ENCODE measurements at regions not wholly inside any gene's neighbourhood (a gene's known extent, or its start where the extent isn't known, plus 50 kb on each side); places are given as distances from the start of the nearest gene placed in this dataset.
"Not testable (repeated sequence)": the region's sequence is repeated elsewhere in the genome, so short reads cannot be mapped to it uniquely, and the experiment has no call there.

DNA sequence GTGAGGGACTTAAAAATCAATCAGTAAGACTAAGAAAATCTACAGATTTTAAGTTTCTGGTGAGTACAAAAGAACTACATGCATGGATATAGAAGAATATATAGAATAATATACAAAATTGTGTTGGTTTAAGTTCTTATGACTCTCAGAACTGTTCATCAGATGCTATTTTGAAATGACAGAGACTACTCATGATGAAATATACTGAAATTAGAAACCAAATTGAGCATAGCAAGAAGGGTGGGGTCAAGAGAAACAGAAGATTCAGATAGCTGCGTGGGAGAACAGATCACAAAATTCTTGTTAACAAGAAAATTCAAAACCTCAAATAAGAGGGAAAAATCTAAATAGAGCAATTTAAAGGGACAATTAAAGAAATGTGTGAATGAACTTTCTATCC, 2125.3 kb upstream of the RAG2 start:
- Histone ChIP-seq H3K4me1 (ENCODE audit: control insufficient read depth, insufficient read depth, low read length) (no peaks in the 10 kb centered on the region), H3K27ac (ENCODE audit: low read depth, low read length) (no peak overlapping the region), H3K27me3 (ENCODE audit: control insufficient read depth, insufficient read depth, low read length) (no peaks in the 10 kb centered on the region), H3K4me3 (ENCODE audit: low read length) (no peak overlapping the region), H3K9ac (ENCODE audit: low read length) (no peak overlapping the region), H3K36me3 (ENCODE audit: control insufficient read depth, insufficient read depth, low read length) (no peaks in the 10 kb centered on the region)

DNA sequence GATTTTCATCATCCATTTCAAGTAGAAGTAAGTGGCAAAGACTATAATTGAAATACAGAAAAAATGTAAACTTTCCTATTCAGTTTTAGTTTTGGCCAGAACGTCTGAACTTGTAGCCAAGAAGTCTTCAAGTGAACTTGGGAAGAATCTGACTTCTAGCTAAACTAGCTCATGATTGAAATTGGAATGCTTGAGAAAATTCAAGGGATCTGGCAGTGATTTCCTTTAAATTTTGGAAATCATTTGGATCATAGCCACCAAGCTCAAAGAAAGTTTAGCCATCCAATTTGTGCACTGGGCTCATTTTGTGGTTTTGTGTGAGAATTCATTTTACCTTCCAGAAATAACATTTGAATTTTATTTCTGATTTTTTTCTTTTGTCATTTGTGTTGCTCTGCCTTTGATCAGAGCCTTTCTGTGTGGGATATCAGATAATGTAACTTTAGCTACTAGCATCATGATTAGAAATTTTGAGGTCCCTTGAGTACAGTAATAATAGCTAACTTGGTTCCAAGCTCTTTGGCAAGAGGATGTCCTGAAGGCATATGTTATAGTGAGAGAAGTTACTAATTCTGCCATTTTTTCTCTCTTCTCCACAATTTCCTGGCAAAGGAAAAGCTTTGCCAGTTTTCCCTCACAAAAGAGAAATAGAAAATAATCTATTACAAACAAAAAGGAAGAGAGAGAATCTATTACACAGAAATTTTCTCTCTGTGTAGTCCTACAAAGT, 2123.7 kb upstream of the RAG2 start:
- Histone ChIP-seq H3K4me3 (ENCODE audit: low read length) (no peak overlapping the region), H3K27ac (ENCODE audit: low read depth, low read length) (no peak overlapping the region)

DNA sequence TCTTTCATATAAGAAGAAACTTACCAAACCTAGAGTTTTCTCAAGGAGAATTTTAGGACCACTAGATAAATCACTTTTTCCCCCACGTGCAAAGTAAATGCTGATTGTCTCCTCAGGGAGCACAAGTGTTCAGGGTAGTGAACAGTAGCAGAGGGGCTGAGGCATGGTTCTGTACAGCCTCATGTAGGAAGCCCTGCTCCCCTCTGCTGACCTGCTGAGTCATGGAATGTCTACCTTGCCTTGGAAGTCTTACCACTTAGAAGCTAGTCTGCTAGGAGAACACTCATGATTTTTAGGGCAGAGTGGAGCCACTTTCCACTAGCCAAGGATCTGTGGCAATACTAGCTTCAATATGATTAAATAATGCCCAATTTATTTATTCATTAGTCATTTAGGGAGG, 2120.6 kb upstream of the RAG2 start:
- H3K27me3 ChIP-seq (ENCODE audit: control insufficient read depth, insufficient read depth, low read length) = no peaks in the 10 kb centered on the region
- no peak overlapping the region for H3K9ac ChIP-seq (ENCODE audit: low read length)
- no peaks in the 10 kb centered on the region for H3K4me1 ChIP-seq (ENCODE audit: control insufficient read depth, insufficient read depth, low read length)
- no peak overlapping the region for H3K4me3 ChIP-seq (ENCODE audit: low read length)
- no peaks in the 10 kb centered on the region for H3K36me3 ChIP-seq (ENCODE audit: control insufficient read depth, insufficient read depth, low read length)
- H3K27ac ChIP-seq (ENCODE audit: low read depth, low read length) = no peak overlapping the region

More for the DNA sequence above, 2123.7 kb upstream of the RAG2 start:
- no peaks in the 10 kb centered on the region for H3K36me3 ChIP-seq (ENCODE audit: control insufficient read depth, insufficient read depth, low read length)
- no peak overlapping the region for H3K9ac ChIP-seq (ENCODE audit: low read length)
- no peaks in the 10 kb centered on the region for H3K4me1 ChIP-seq (ENCODE audit: control insufficient read depth, insufficient read depth, low read length)
- no peaks in the 10 kb centered on the region for H3K27me3 ChIP-seq (ENCODE audit: control insufficient read depth, insufficient read depth, low read length)

DNA sequence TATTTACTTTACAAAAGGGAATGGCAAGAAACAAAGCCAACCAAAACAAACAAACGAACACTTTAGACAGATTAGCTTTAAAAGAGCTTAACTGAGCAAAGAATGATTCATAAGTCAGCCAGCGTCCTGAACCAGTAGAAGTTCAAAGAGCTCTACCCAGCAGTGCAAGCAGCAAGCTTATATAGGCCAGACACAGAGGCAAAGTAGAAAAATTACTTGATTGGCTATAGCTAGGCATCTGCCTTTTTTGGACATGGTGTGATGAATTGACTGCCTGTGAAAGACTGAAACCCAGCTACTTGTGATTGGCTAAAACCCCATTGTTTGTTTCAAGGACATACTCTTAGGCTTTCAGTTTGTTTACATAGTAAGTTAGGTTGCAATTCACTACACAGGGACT, 2120.0 kb upstream of the RAG2 start:
- H3K9ac ChIP-seq (ENCODE audit: low read length) = no peak overlapping the region
- H3K4me3 ChIP-seq (ENCODE audit: low read length) = no peak overlapping the region
- no peaks in the 10 kb centered on the region for H3K36me3 ChIP-seq (ENCODE audit: control insufficient read depth, insufficient read depth, low read length)
- no peaks in the 10 kb centered on the region for H3K27me3 ChIP-seq (ENCODE audit: control insufficient read depth, insufficient read depth, low read length)
- H3K27ac ChIP-seq (ENCODE audit: low read depth, low read length) = no peak overlapping the region
- H3K4me1 ChIP-seq (ENCODE audit: control insufficient read depth, insufficient read depth, low read length) = no peaks in the 10 kb centered on the region

DNA sequence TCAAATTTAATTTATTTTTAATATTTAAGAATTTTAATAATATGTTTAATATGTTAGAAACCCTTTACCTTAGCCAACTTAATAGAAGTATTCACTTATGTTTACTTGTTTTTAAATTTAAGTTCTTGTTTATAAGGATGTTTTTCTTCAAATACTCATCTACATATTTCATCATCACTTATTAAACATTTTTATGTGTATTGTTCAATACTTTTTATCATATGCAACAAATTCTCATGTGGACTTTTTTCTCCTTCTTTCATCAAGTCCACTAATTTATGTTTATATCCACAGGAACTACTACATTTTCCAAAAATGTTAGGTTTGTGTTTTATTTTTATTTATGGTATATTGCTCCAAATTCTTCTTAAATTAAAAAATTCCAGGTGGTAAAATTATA, 2113.1 kb upstream of the RAG2 start:
- H3K4me1 ChIP-seq (ENCODE audit: control insufficient read depth, insufficient read depth, low read length) = no peaks in the 10 kb centered on the region
- H3K27me3 ChIP-seq (ENCODE audit: control insufficient read depth, insufficient read depth, low read length) = no peaks in the 10 kb centered on the region
- no peak overlapping the region for H3K9ac ChIP-seq (ENCODE audit: low read length)
- no peaks in the 10 kb centered on the region for H3K36me3 ChIP-seq (ENCODE audit: control insufficient read depth, insufficient read depth, low read length)
- H3K27ac ChIP-seq (ENCODE audit: low read depth, low read length) = no peak overlapping the region
- no peak overlapping the region for H3K4me3 ChIP-seq (ENCODE audit: low read length)

DNA sequence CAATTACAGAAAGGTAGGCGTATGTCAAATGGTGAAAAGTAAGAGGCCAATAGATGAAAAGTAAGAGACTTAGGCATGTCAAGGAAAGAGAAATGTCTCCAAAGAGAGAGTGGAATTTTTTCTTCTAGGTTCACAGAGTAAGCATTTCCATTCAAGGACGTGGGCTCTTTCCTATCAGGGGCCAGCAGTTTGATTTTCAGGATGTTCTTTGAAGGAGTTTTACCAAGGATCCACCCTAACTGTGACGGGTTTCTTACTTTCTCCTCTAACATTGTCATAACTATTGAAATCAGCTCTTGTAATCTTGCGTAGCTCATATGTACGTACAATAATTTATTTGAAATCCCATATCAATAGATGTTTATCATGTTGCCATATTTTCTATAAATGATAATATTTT, 2112.2 kb upstream of the RAG2 start:
- H3K27me3 ChIP-seq (ENCODE audit: control insufficient read depth, insufficient read depth, low read length) = no peaks in the 10 kb centered on the region
- H3K36me3 ChIP-seq (ENCODE audit: control insufficient read depth, insufficient read depth, low read length) = no peaks in the 10 kb centered on the region
- H3K4me1 ChIP-seq (ENCODE audit: control insufficient read depth, insufficient read depth, low read length) = no peaks in the 10 kb centered on the region
- H3K27ac ChIP-seq (ENCODE audit: low read depth, low read length) = no peak overlapping the region
- no peak overlapping the region for H3K4me3 ChIP-seq (ENCODE audit: low read length)
- no peak overlapping the region for H3K9ac ChIP-seq (ENCODE audit: low read length)

DNA sequence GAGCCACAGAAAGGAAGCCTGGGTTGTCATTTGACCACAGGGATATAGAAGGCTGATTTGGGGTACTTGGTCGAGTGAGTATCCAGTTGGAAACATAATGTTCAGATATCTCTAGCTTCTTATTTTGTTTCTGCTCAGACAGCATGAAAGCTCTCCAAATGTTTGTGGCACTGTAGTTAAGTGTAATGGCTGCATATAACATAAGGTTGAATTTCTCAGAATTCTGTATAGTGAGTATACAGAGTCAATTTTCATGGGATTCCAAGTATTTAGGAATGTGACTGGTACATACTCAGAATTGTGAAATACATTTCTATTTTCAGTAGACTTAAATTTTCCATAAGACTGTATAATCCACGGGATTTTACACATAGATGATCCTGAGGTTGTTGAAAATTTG, 2102.1 kb upstream of the RAG2 start:
- H3K9ac ChIP-seq (ENCODE audit: low read length) = no peak overlapping the region
- no peak overlapping the region for H3K4me3 ChIP-seq (ENCODE audit: low read length)
- H3K4me1 ChIP-seq (ENCODE audit: control insufficient read depth, insufficient read depth, low read length) = no peaks in the 10 kb centered on the region
- no peaks in the 10 kb centered on the region for H3K36me3 ChIP-seq (ENCODE audit: control insufficient read depth, insufficient read depth, low read length)
- H3K27me3 ChIP-seq (ENCODE audit: control insufficient read depth, insufficient read depth, low read length) = no peaks in the 10 kb centered on the region
- no peak overlapping the region for H3K27ac ChIP-seq (ENCODE audit: low read depth, low read length)

DNA sequence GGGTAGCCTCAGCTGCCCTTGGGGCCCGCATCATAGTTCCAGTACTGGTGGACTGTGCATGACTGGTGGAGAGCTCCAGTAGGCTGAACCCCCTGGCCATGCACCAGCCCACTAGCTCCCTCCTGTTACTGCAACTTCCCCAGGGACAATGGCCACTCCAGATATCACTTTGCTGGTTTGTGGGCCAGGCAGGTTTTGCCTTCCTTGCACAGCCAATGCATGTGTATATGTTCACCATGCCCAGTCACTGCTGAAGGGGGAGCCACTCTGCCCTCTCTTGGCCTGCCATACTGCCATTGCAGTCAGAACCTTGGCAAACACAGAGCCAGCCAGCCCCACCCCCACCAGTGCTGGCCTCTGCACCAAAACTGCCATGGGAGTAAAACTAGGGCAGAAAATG, 2095.3 kb upstream of the RAG2 start:
- H3K4me3 ChIP-seq (ENCODE audit: low read length) = no peak overlapping the region
- H3K4me1 ChIP-seq (ENCODE audit: control insufficient read depth, insufficient read depth, low read length) = no peaks in the 10 kb centered on the region
- no peaks in the 10 kb centered on the region for H3K27me3 ChIP-seq (ENCODE audit: control insufficient read depth, insufficient read depth, low read length)
- H3K36me3 ChIP-seq (ENCODE audit: control insufficient read depth, insufficient read depth, low read length) = no peaks in the 10 kb centered on the region
- H3K9ac ChIP-seq (ENCODE audit: low read length) = no peak overlapping the region
- no peak overlapping the region for H3K27ac ChIP-seq (ENCODE audit: low read depth, low read length)

DNA sequence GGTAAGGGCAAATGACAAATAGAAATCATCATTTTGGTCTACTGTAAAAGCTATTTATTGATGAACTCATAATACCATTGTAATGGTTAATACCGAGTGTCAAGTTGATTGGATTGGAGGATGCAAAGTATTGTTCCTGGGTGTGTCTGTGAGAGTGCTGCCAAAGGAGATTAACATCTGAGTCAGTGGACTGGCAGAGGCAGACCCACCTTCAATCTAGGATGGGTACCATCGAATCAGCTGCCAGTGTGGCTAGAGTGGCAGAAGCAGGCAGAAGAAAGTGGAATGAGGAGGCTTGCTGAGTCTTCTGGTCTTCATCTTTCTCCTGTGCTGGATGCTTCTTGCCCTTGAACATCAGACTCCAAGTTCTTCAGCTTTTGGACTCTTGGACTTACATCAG, 2092.2 kb upstream of the RAG2 start:
- not testable (repeated sequence) for H3K4me3 ChIP-seq (ENCODE audit: low read length); H3K9ac ChIP-seq (ENCODE audit: low read length); H3K27me3 ChIP-seq (ENCODE audit: control insufficient read depth, insufficient read depth, low read length); H3K36me3 ChIP-seq (ENCODE audit: control insufficient read depth, insufficient read depth, low read length); H3K4me1 ChIP-seq (ENCODE audit: control insufficient read depth, insufficient read depth, low read length); H3K27ac ChIP-seq (ENCODE audit: low read depth, low read length)

DNA sequence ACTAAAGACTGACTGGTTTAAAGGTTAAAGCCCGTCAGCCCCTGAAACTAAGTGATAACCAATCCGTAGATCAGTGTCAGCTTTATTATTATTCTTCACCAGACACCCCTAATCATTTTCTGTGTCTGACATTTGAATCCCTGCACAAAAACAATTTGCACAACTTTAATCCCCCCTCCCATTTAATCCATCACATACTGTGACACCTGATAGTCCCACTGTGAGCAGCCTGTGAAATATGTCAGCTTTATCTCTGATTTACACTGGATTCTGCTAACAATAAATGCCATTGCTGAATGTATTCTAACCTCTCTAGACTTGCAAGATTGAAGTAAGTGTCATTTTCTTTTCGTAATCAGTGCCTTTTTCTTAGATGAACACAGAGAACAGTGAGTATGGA, 2089.0 kb upstream of the RAG2 start:
- Histone ChIP-seq H3K4me3 (ENCODE audit: low read length) (no peak overlapping the region), H3K27ac (ENCODE audit: low read depth, low read length) (no peak overlapping the region), H3K36me3 (ENCODE audit: control insufficient read depth, insufficient read depth, low read length) (no peaks in the 10 kb centered on the region), H3K27me3 (ENCODE audit: control insufficient read depth, insufficient read depth, low read length) (no peaks in the 10 kb centered on the region), H3K9ac (ENCODE audit: low read length) (no peak overlapping the region), H3K4me1 (ENCODE audit: control insufficient read depth, insufficient read depth, low read length) (no peaks in the 10 kb centered on the region)

DNA sequence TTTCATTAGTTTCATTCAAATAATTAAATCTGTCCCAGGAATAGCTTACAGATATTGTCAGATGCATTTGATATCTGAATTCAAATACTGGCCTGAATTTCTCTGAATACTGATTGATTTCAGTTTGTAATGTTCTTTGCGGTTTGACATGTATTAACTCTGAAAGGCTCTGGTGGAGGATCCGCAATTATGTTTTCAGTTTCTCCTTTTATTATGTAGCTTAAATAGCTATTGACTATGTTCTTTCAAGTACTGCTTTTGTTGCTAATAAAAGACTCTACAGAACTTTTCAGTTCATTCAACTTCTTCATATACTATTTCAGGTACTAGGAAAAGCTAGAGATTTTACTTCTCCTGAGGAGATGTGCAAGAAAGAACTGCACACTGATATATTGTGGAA, 2085.4 kb upstream of the RAG2 start:
- H3K9ac ChIP-seq (ENCODE audit: low read length) = no peak overlapping the region
- no peak overlapping the region for H3K27ac ChIP-seq (ENCODE audit: low read depth, low read length)
- no peak overlapping the region for H3K4me3 ChIP-seq (ENCODE audit: low read length)
- H3K36me3 ChIP-seq (ENCODE audit: control insufficient read depth, insufficient read depth, low read length) = no peaks in the 10 kb centered on the region
- no peaks in the 10 kb centered on the region for H3K4me1 ChIP-seq (ENCODE audit: control insufficient read depth, insufficient read depth, low read length)
- no peaks in the 10 kb centered on the region for H3K27me3 ChIP-seq (ENCODE audit: control insufficient read depth, insufficient read depth, low read length)

DNA sequence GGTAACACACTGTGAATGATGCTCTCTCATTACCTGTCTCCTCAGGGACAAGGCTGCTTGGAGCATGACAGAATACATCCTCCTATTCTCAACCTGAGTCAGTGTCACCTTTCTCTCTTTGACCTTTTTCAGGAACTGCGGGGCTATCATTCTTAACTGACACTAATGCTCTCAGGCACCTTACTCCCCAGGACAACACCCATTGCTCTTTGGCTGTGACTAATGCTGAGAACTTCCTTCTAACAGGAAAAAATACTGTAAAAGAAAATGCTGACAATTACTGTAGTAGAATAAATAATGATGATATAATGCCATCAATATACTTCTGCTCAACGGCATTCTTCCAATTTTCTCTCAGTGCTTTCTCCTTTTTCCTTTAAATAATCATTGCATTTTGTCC, 2082.7 kb upstream of the RAG2 start:
- Histone ChIP-seq H3K4me1 (ENCODE audit: control insufficient read depth, insufficient read depth, low read length) (no peaks in the 10 kb centered on the region), H3K4me3 (ENCODE audit: low read length) (no peak overlapping the region), H3K9ac (ENCODE audit: low read length) (no peak overlapping the region), H3K27me3 (ENCODE audit: control insufficient read depth, insufficient read depth, low read length) (no peaks in the 10 kb centered on the region), H3K36me3 (ENCODE audit: control insufficient read depth, insufficient read depth, low read length) (no peaks in the 10 kb centered on the region), H3K27ac (ENCODE audit: low read depth, low read length) (no peak overlapping the region)

DNA sequence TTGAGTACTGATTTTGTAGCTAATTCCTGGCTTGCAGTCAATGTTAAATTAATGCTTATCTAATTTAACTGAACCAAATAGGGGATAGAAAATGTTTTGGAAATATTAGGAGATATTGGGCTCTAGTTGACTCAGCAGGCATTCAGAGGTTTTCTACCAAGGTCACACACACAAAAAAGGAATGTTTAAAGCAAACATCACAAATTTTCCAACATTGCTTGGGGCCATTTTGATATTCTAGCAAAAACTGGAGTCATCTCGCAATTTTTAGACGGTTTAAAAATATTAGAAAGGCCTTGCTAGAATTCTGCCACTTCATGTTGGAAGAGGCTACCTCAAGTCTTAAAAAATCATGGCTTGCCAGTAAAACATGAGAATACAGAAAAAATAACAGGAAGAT, 2082.1 kb upstream of the RAG2 start:
- Histone ChIP-seq H3K4me1 (ENCODE audit: control insufficient read depth, insufficient read depth, low read length) (no peaks in the 10 kb centered on the region), H3K36me3 (ENCODE audit: control insufficient read depth, insufficient read depth, low read length) (no peaks in the 10 kb centered on the region), H3K27me3 (ENCODE audit: control insufficient read depth, insufficient read depth, low read length) (no peaks in the 10 kb centered on the region), H3K27ac (ENCODE audit: low read depth, low read length) (no peak overlapping the region), H3K9ac (ENCODE audit: low read length) (no peak overlapping the region), H3K4me3 (ENCODE audit: low read length) (no peak overlapping the region)
